SK-N-SH treated with all-trans-retinoic acid at 6 μM for 48 hours (cell line): ENCODE measurements at regions not wholly inside any gene's neighbourhood (a gene's known extent, or its start where the extent isn't known, plus 50 kb on each side); places are given as distances from the start of the nearest gene placed in this dataset.
A peak's percentile ranks its signal among the peaks of the same experiment; 100 is the strongest.

Experiments
- ATAC-seq: fragments of 200-7000 bp; cut with Tn5 transposase; 3 replicates; pipeline ENCODE4 v1.9.1; 2020; ENCODE audit warnings: mild to moderate bottlenecking, moderate library complexity
- ARNTL ChIP-seq: fragments of 450-650 bp; formaldehyde crosslinking; IDR thresholded peaks from 2 replicates; pipeline ENCODE4 v1.5.0; 2020; ENCODE audit warnings: low read depth, mild to moderate bottlenecking, moderate library complexity, borderline replicate concordance
- CSDC2 ChIP-seq: fragments of 250-450 bp; sonication (Bioruptor Pico); IDR thresholded peaks from 2 replicates; pipeline ENCODE4 v1.5.0; 2020; ENCODE audit warnings: mild to moderate bottlenecking, moderate library complexity
- ESRRG ChIP-seq: fragments of 250-450 bp; sonication (Bioruptor Pico); IDR thresholded peaks from 2 replicates; pipeline ENCODE4 v1.6.1; 2021; ENCODE audit warnings: mild to moderate bottlenecking
- GLIS3 ChIP-seq: fragments of 250-450 bp; sonication (Bioruptor Pico); IDR thresholded peaks from 2 replicates; pipeline ENCODE4 v1.5.0; 2020; ENCODE audit warnings: mild to moderate bottlenecking, moderate library complexity
- ISL1 ChIP-seq: fragments of 250-450 bp; sonication (Bioruptor Pico); IDR thresholded peaks from 2 replicates; pipeline ENCODE4 v2.1.2; 2022; ENCODE audit warnings: mild to moderate bottlenecking, moderate library complexity
- OSR1 ChIP-seq: fragments of 250-450 bp; sonication (Bioruptor Pico); IDR thresholded peaks from 2 replicates; pipeline ENCODE4 v1.8.0; 2022; ENCODE audit warnings: moderate library complexity, mild to moderate bottlenecking, inconsistent platforms
- PPARA ChIP-seq: fragments of 250-450 bp; sonication (Bioruptor Pico); IDR thresholded peaks from 2 replicates; pipeline ENCODE4 v1.5.0; 2020; ENCODE audit warnings: mild to moderate bottlenecking, borderline replicate concordance
- SNAI2 ChIP-seq: fragments of 250-450 bp; sonication (Bioruptor Pico); IDR thresholded peaks from 2 replicates; pipeline ENCODE4 v1.5.0; 2020; ENCODE audit warnings: mild to moderate bottlenecking, moderate library complexity
- TCF4 ChIP-seq: fragments of 250-450 bp; sonication (Bioruptor Pico); IDR thresholded peaks from 2 replicates; pipeline ENCODE4 v1.8.0; 2021; ENCODE audit warnings: mild to moderate bottlenecking, moderate library complexity, borderline replicate concordance
- TOX ChIP-seq: fragments of 250-450 bp; sonication (Bioruptor Pico); IDR thresholded peaks from 2 replicates; pipeline ENCODE4 v1.8.0; 2021; ENCODE audit warnings: mild to moderate bottlenecking, moderate library complexity, borderline replicate concordance
- ZC3H10 ChIP-seq: fragments of 250-450 bp; sonication (Bioruptor Pico); IDR thresholded peaks from 2 replicates; pipeline ENCODE4 v1.5.1; 2021; ENCODE audit warnings: mild to moderate bottlenecking, moderate library complexity
- ZNF565 ChIP-seq: fragments of 450-650 bp; formaldehyde crosslinking; conservative IDR thresholded peaks from 2 replicates; pipeline ENCODE4 v1.5.0; 2020; ENCODE audit warnings: low read depth, mild to moderate bottlenecking, moderate library complexity
- ZNF70 ChIP-seq: fragments of 450-650 bp; formaldehyde crosslinking; IDR thresholded peaks from 2 replicates; pipeline ENCODE4 v1.5.0; 2020; ENCODE audit warnings: mild to moderate bottlenecking, moderate library complexity
- ZNF8 ChIP-seq: fragments of 450-650 bp; formaldehyde crosslinking; IDR thresholded peaks from 2 replicates; pipeline ENCODE4 v1.5.0; 2020; ENCODE audit warnings: mild to moderate bottlenecking, moderate library complexity
- TF ChIP-seq, protein P1 (sequence below): fragments of 250-450 bp; sonication (Bioruptor Pico); IDR thresholded peaks from 2 replicates; pipeline ENCODE4 v1.5.1; 2021; ENCODE audit warnings: mild to moderate bottlenecking, moderate library complexity
- TF ChIP-seq, protein P2 (sequence below): fragments of 250-450 bp; sonication (Bioruptor Pico); IDR thresholded peaks from 2 replicates; pipeline ENCODE4 v1.5.1; 2020; ENCODE audit warnings: low read depth, mild to moderate bottlenecking, moderate library complexity
- TF ChIP-seq, protein P3 (sequence below): fragments of 250-450 bp; sonication (Bioruptor Pico); IDR thresholded peaks from 2 replicates; pipeline ENCODE4 v1.5.0; 2020; ENCODE audit warnings: mild to moderate bottlenecking, moderate library complexity
- TF ChIP-seq, protein P4 (sequence below): fragments of 250-450 bp; sonication (Bioruptor Pico); IDR thresholded peaks from 2 replicates; pipeline ENCODE4 v1.8.0; 2020; ENCODE audit warnings: mild to moderate bottlenecking, moderate library complexity, borderline replicate concordance

DNA sequence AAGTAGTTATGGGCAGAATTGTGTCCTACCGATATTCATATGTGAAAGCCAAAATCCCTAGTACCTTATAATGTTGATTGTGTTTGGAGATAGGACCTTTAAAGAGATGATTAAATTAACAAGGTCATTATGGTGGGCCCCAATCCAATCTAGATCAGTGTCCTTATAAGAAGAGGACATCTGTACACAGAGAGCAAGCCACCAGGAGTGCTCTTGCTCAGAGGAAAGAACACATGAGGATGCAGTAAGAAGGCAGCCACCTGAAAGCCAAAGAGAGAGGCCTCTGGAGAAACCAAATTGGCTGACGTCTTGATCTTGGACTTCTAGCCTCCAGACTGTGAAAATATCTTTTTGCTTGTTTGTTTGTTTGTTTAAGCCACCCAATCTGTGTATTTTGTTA lies 1290.8 kb upstream of the PABPC4L start:
- ATAC-seq = no peak
- TF ChIP-seq ARNTL (no peak), CSDC2 (no peak), ZNF565 (CRISPR knock-in tag) (no peak), PPARA (CRISPR knock-in tag) (no peak), GLIS3 (CRISPR knock-in tag) (no peak), TOX (CRISPR knock-in tag) (no peak), TCF4 (CRISPR knock-in tag) (no peak), SNAI2 (CRISPR knock-in tag) (no peak), ZNF70 (CRISPR knock-in tag) (no peak), OSR1 (CRISPR knock-in tag) (no peak)
- TF ChIP-seq, protein P1, sequence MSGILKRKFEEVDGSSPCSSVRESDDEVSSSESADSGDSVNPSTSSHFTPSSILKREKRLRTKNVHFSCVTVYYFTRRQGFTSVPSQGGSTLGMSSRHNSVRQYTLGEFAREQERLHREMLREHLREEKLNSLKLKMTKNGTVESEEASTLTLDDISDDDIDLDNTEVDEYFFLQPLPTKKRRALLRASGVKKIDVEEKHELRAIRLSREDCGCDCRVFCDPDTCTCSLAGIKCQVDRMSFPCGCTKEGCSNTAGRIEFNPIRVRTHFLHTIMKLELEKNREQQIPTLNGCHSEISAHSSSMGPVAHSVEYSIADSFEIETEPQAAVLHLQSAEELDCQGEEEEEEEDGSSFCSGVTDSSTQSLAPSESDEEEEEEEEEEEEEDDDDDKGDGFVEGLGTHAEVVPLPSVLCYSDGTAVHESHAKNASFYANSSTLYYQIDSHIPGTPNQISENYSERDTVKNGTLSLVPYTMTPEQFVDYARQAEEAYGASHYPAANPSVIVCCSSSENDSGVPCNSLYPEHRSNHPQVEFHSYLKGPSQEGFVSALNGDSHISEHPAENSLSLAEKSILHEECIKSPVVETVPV = no peak
- TF ChIP-seq, protein P2, sequence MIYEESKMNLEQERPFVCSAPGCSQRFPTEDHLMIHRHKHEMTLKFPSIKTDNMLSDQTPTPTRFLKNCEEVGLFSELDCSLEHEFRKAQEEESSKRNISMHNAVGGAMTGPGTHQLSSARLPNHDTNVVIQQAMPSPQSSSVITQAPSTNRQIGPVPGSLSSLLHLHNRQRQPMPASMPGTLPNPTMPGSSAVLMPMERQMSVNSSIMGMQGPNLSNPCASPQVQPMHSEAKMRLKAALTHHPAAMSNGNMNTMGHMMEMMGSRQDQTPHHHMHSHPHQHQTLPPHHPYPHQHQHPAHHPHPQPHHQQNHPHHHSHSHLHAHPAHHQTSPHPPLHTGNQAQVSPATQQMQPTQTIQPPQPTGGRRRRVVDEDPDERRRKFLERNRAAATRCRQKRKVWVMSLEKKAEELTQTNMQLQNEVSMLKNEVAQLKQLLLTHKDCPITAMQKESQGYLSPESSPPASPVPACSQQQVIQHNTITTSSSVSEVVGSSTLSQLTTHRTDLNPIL (CRISPR knock-in tag) = no peak
- TF ChIP-seq, protein P3, sequence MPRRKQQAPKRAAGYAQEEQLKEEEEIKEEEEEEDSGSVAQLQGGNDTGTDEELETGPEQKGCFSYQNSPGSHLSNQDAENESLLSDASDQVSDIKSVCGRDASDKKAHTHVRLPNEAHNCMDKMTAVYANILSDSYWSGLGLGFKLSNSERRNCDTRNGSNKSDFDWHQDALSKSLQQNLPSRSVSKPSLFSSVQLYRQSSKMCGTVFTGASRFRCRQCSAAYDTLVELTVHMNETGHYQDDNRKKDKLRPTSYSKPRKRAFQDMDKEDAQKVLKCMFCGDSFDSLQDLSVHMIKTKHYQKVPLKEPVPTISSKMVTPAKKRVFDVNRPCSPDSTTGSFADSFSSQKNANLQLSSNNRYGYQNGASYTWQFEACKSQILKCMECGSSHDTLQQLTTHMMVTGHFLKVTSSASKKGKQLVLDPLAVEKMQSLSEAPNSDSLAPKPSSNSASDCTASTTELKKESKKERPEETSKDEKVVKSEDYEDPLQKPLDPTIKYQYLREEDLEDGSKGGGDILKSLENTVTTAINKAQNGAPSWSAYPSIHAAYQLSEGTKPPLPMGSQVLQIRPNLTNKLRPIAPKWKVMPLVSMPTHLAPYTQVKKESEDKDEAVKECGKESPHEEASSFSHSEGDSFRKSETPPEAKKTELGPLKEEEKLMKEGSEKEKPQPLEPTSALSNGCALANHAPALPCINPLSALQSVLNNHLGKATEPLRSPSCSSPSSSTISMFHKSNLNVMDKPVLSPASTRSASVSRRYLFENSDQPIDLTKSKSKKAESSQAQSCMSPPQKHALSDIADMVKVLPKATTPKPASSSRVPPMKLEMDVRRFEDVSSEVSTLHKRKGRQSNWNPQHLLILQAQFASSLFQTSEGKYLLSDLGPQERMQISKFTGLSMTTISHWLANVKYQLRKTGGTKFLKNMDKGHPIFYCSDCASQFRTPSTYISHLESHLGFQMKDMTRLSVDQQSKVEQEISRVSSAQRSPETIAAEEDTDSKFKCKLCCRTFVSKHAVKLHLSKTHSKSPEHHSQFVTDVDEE (CRISPR knock-in tag) = no peak

DNA sequence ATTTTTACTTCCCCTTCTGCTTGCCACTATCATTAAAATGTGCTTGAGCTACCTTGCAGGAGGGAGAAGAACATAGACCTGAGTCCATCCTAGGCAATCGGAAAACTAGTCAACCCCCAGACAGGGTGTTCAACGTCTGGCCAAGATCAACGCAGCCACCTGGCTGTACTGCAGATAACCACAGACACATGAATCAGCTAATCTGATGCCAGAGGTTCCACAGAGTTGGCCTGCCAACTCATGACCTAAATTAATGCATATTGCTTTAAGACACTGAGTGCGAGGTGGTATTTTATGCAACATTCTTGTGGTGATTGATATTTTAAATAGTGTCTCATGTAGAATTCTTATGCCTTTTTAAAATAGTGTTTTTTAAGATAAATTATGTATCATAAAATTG lies 1283.8 kb upstream of the PABPC4L start:
- ATAC-seq = no peak
- TF ChIP-seq, protein P3 (CRISPR knock-in tag) = no peak

DNA sequence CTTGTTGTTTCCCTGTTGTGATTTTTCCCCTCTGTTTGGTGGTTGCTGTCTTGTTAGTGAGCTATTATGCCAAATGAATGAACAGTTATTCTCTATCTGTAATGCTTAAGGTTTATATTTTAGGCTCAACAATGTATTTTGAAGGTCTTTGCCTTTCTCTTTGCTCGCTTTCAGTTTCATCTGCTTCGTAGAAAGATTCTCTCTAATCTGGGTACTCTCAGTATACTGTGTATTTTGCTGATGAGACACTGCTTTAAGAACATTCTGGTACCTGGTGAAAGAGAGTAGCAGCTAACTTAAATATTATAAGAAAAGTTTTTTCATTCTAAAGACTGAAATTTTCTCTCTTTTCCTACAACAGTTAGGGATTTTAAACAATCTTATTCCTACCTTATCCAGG lies 1274.7 kb upstream of the PABPC4L start:
- TF ChIP-seq, protein P4, sequence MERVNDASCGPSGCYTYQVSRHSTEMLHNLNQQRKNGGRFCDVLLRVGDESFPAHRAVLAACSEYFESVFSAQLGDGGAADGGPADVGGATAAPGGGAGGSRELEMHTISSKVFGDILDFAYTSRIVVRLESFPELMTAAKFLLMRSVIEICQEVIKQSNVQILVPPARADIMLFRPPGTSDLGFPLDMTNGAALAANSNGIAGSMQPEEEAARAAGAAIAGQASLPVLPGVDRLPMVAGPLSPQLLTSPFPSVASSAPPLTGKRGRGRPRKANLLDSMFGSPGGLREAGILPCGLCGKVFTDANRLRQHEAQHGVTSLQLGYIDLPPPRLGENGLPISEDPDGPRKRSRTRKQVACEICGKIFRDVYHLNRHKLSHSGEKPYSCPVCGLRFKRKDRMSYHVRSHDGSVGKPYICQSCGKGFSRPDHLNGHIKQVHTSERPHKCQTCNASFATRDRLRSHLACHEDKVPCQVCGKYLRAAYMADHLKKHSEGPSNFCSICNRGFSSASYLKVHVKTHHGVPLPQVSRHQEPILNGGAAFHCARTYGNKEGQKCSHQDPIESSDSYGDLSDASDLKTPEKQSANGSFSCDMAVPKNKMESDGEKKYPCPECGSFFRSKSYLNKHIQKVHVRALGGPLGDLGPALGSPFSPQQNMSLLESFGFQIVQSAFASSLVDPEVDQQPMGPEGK (CRISPR knock-in tag) = no peak
- TF ChIP-seq OSR1 (CRISPR knock-in tag) (no peak), PPARA (CRISPR knock-in tag) (no peak), ESRRG (CRISPR knock-in tag) (no peak), ZNF8 (CRISPR knock-in tag) (no peak), ZC3H10 (no peak), GLIS3 (CRISPR knock-in tag) (no peak), ARNTL (no peak), CSDC2 (no peak), ISL1 (CRISPR knock-in tag) (no peak), ZNF565 (CRISPR knock-in tag) (no peak)
- TF ChIP-seq, protein P2 (CRISPR knock-in tag) = no peak
- ATAC-seq = peak; percentile 54; the same call in 2 of the 3 replicates
